Heart left ventricle (tissue), 13 donors: ENCODE measurements at regions not wholly inside any gene's neighbourhood (a gene's known extent, or its start where the extent isn't known, plus 50 kb on each side); places are given as distances from the start of the nearest gene placed in this dataset.

ENCODE experiments used
- CTCF ChIP-seq, 12 donors: fragments of 200-600 bp; sonication (generic) in 4 of 12; IDR thresholded peaks; one replicate each; pipeline versions ENCODE4 v1.5.0 to v1.8.0; 2018 to 2022; ENCODE audit warnings: antibody characterized with exemption in 12 of 12, mild to moderate bottlenecking in 5 of 12
- POLR2A ChIP-seq, 2 donors: fragments of 450-650 bp; IDR thresholded peaks; one replicate each; pipeline ENCODE4 v1.6.1; 2017; ENCODE audit warnings: antibody characterized with exemption in 2 of 2, mild to moderate bottlenecking in 2 of 2, moderate library complexity in 2 of 2
- donor health status: ischemic (EF 13 %, LVEDD 7.1; RV severe dilation, severe dysfunction).
- donor health status: DM: no; HTN: yes; CAD: no.
- donor health status: DM: no; HTN: no; CAD: no.
- donor health status: ischemic (EF 25% LVEDD 6.9; RV normal size, moderate dysfunction).
- donor health status: ischemic (EF 25% LVEDD 5.7; RV mildly dilated, moderate dysfunction).
- donor health status: ischemic (EF 35%, LVEDD 5.7; RV mildly dilated, moderate dysfunction).
- donor health status: nonischemic (EF 11% LVEDD 7.7; RV severe dilation, severe dysfunction).
- donor health status: DM: yes; HTN: yes; CAD: no.
- donor health status: PGD.
- donor health status: ischemic (EF 29% LVEDD 5.4; RV normal size, mild dysfunction).
- donor health status: nonischemic (EF 23%, LVEDD 6.1; RV moderate dilation, normal function).

GRCh38 chr18:14943967-14944636 lies 196.1 kb downstream of the ANKRD30B start:
- TF ChIP-seq POLR2A (IDR thresholded peaks at IDR 0.05) (no peak), CTCF (IDR thresholded peaks at IDR 0.05) (no peak)
